ENCODE measurements at regions not wholly inside any gene's neighbourhood (a gene's known extent, or its start where the extent isn't known, plus 50 kb on each side); places are given as distances from the start of the nearest gene placed in this dataset.
A peak's percentile ranks its signal among the peaks of the same experiment; 100 is the strongest.

- peak overlapping the region; percentile 34 for H2BK120ac ChIP-seq (replicated peaks; ENCODE audit: low read depth, low read length)
- H3K4ac ChIP-seq (replicated peaks; ENCODE audit: insufficient read length, low read depth, low read length), result no peak overlapping the region
- H3K4me1 ChIP-seq (replicated peaks in 1 of 4; ENCODE audit: control insufficient read depth in 3 of 4, insufficient read depth in 4 of 4, low read length in 3 of 4), result peaks cover 4 to 17% (median 9%) of the 10 kb centered on the region in 4 experiments
- peak overlapping the region; percentile 39; the same call in 1 of the 2 replicates for H3K27ac ChIP-seq (ENCODE audit: low read depth, low read length)
- no peak overlapping the region for H2BK15ac ChIP-seq (ENCODE audit: low read length)
- H3K18ac ChIP-seq (ENCODE audit: extremely low read depth, low read length), result no peak overlapping the region
- CTCF ChIA-PET (ENCODE audit: partially characterized antibody), result interaction anchor here (0.6 to 7.6 kb wide), 20 partner anchors 8 to 229 kb away, joined by 3 to 114 read pairs (median 4); partner anchors contain the start of gene ADRB2
- no peaks in the 10 kb centered on the region for H3K9me3 ChIP-seq (ENCODE audit: insufficient read depth in 2 of 2, low read depth in 1 of 2, low read length in 1 of 2)
- H3K27me3 ChIP-seq (replicated peaks in 1 of 4; ENCODE audit: control insufficient read depth in 3 of 4, extremely low read depth in 1 of 4, insufficient read depth in 3 of 4, low read length in 3 of 4), result no peaks in the 10 kb centered on the region
- no peak for FAIRE-seq
- peak overlapping the region; percentile 76; the same call in 1 of the 2 replicates for H2BK12ac ChIP-seq (ENCODE audit: low read depth, low read length)
- no peaks in the 10 kb centered on the region for H3K79me2 ChIP-seq (ENCODE audit: control insufficient read depth in 1 of 2, insufficient read depth in 2 of 2, low read length in 2 of 2)
- TF ChIP-seq TBP (IDR thresholded peaks at IDR 0.05; ENCODE audit: low read depth, low read length), result no peak
- TF ChIP-seq POLR2AphosphoS5 (IDR thresholded peaks at IDR 0.05; ENCODE audit: low read depth, low read length), result no peak
- no peak for TF ChIP-seq PHF8 (conservative IDR thresholded peaks at IDR 0.05; ENCODE audit: low read depth, low read length)
- TF ChIP-seq SAP30 (IDR thresholded peaks at IDR 0.05; ENCODE audit: insufficient read depth, insufficient replicate concordance, low read length), result no peak
- no peak for TF ChIP-seq JUND (IDR thresholded peaks at IDR 0.05; ENCODE audit: low read length)
- TF ChIP-seq ASH2L (IDR thresholded peaks at IDR 0.05; ENCODE audit: low read length), result no peak
- no peak overlapping the region for H4K5ac ChIP-seq (ENCODE audit: insufficient read length, low read depth, low read length)
- H3K4me2 ChIP-seq (ENCODE audit: insufficient read depth in 1 of 2, low read depth in 2 of 2, low read length in 2 of 2), result no peak overlapping the region
- H2BK5ac ChIP-seq (ENCODE audit: low read depth, low read length), result 0 out of 2 replicates have a peak overlapping the region, but pooled peaks have one; percentile 17
- no peaks in the 10 kb centered on the region; a peak in 1 of 8 replicates for H3K36me3 ChIP-seq (ENCODE audit: control insufficient read depth in 2 of 4, insufficient read depth in 4 of 4, low read length in 3 of 4)
- H2AFZ ChIP-seq (ENCODE audit: low read length), result no peak overlapping the region
- H3K14ac ChIP-seq (ENCODE audit: insufficient read length), result no peak overlapping the region
- no peaks in the 10 kb centered on the region for H4K20me1 ChIP-seq (replicated peaks in 1 of 2; ENCODE audit: control insufficient read depth in 1 of 2, insufficient read depth in 2 of 2, low read length in 2 of 2)
- no peak overlapping the region for H2AK5ac ChIP-seq (ENCODE audit: low read depth, low read length)
- H3K56ac ChIP-seq (replicated peaks; ENCODE audit: insufficient read length, low read depth, low read length), result no peak overlapping the region
- no peak overlapping the region for H3K23ac ChIP-seq (ENCODE audit: insufficient read length)
- no peak overlapping the region for H3K4me3 ChIP-seq (ENCODE audit: extremely low read depth in 1 of 4, insufficient read depth in 2 of 4, low read depth in 3 of 4, low read length in 4 of 4)
- no peak overlapping the region for H4K8ac ChIP-seq (ENCODE audit: extremely low read depth, insufficient read depth, low read length)
- POLR2A ChIA-PET (ENCODE audit: partially characterized antibody), result interaction anchor here (0.7 to 0.8 kb wide), 2 partner anchors 13 to 43 kb away, joined by 3 to 6 read pairs; no protein-coding TSS in a partner anchor
- 84% methylated on average over 2 of the region's 2 CpGs; no CpG with 5 or more reads in 1 of the 2 experiments for WGBS, 2 experiments (ENCODE audit: extremely low coverage in 1 of 2, insufficient coverage in 1 of 2, insufficient read length in 1 of 2, insufficient replicate concordance in 2 of 2, low coverage in 1 of 2, low lambda C conversion rate in 2 of 2, missing lambda C conversion rate in 1 of 2)
- no peak overlapping the region for H3K9ac ChIP-seq (replicated peaks in 1 of 4; ENCODE audit: extremely low read depth in 1 of 4, low read depth in 3 of 4, low read length in 3 of 4)
- no peaks in the 10 kb centered on the region for H3K79me1 ChIP-seq (ENCODE audit: low read depth, low read length)
- no peak overlapping the region for H4K91ac ChIP-seq (replicated peaks; ENCODE audit: insufficient read length, low read length)
- no peaks in the 10 kb centered on the region for H3K23me2 ChIP-seq (ENCODE audit: low read depth, low read length)
- peak in 1 of 2 experiments; percentile 34 for DNase-seq (ENCODE audit: low read depth in 1 of 2, low spot score in 2 of 2)
- no peak overlapping the region for H2BK20ac ChIP-seq (ENCODE audit: low read length)
Measured at GRCh38 chr5:148913985-148914431, 87.6 kb downstream of the ADRB2 start.

Measured in H1 (cell line).